ENCODE measurements at regions not wholly inside any gene's neighbourhood (a gene's known extent, or its start where the extent isn't known, plus 50 kb on each side); places are given as distances from the start of the nearest gene placed in this dataset.

GRCh38 chr6:114718716-114719270, 376.0 kb upstream of the HS3ST5 start:
- Mint-ChIP-seq H3K27ac (no peak overlapping the region), H3K4me1 (no peaks in the 10 kb centered on the region), H3K27me3 (ENCODE audit: insufficient read depth, low read depth, poor library complexity) (no peaks in the 10 kb centered on the region), H3K9me3 (no peaks in the 10 kb centered on the region), H3K4me3 (no peak overlapping the region), H3K36me3 (ENCODE audit: low read depth) (no peaks in the 10 kb centered on the region)
- Histone ChIP-seq H3K9me2 (ENCODE audit: insufficient read depth) (no peaks in the 10 kb centered on the region), H3K36me3 (ENCODE audit: insufficient read depth) (no peaks in the 10 kb centered on the region), H3K4me1 (ENCODE audit: insufficient read depth) (no peaks in the 10 kb centered on the region), H2AFZ (peak overlapping the region; percentile 34; the same call in 1 of the 2 replicates), H3K4me2 (no peak overlapping the region), H3F3A (replicated peaks; ENCODE audit: low read depth) (no peaks in the 10 kb centered on the region), H3K27ac (ENCODE audit: low read depth) (no peak overlapping the region), H3K79me2 (replicated peaks; ENCODE audit: insufficient read depth) (no peaks in the 10 kb centered on the region), H3K4me3 (no peak overlapping the region), H3K27me3 (ENCODE audit: insufficient read depth) (no peaks in the 10 kb centered on the region), H4K20me1 (replicated peaks; ENCODE audit: insufficient read depth) (no peaks in the 10 kb centered on the region)
- no peak for DNase-seq (ENCODE audit: low spot score)
- TF ChIP-seq STAT1 (IDR thresholded peaks at IDR 0.05; ENCODE audit: unreplicated experiment), result no peak
- TF ChIP-seq EZH2 (IDR thresholded peaks at IDR 0.05; ENCODE audit: low read depth, unreplicated experiment), result no peak
- no peak for TF ChIP-seq CREB1 (CRISPR knock-in tag; IDR thresholded peaks at IDR 0.05; ENCODE audit: low read depth)
- TF ChIP-seq, protein P1, sequence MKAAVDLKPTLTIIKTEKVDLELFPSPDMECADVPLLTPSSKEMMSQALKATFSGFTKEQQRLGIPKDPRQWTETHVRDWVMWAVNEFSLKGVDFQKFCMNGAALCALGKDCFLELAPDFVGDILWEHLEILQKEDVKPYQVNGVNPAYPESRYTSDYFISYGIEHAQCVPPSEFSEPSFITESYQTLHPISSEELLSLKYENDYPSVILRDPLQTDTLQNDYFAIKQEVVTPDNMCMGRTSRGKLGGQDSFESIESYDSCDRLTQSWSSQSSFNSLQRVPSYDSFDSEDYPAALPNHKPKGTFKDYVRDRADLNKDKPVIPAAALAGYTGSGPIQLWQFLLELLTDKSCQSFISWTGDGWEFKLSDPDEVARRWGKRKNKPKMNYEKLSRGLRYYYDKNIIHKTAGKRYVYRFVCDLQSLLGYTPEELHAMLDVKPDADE (IDR thresholded peaks at IDR 0.05), result no peak
- no peak for TF ChIP-seq POLR2AphosphoS5 (IDR thresholded peaks at IDR 0.05; ENCODE audit: low read depth)
- no peak for ATAC-seq

- Histone ChIP-seq H3K4me3 (no peak overlapping the region), H3K4me1 (ENCODE audit: insufficient read depth) (no peaks in the 10 kb centered on the region), H3K9me2 (ENCODE audit: insufficient read depth) (no peaks in the 10 kb centered on the region), H3K79me2 (replicated peaks; ENCODE audit: insufficient read depth) (no peaks in the 10 kb centered on the region), H3F3A (replicated peaks; ENCODE audit: low read depth) (no peaks in the 10 kb centered on the region), H2AFZ (0 out of 2 replicates have a peak overlapping the region, but pooled peaks have one; percentile 34), H3K27me3 (ENCODE audit: insufficient read depth) (no peaks in the 10 kb centered on the region), H3K27ac (ENCODE audit: low read depth) (no peak overlapping the region), H3K4me2 (no peak overlapping the region), H3K36me3 (ENCODE audit: insufficient read depth) (no peaks in the 10 kb centered on the region), H4K20me1 (replicated peaks; ENCODE audit: insufficient read depth) (no peaks in the 10 kb centered on the region)
- ATAC-seq (no peak), DNase-seq (ENCODE audit: low spot score) (no peak)
- Mint-ChIP-seq H3K4me1 (no peaks in the 10 kb centered on the region), H3K27me3 (ENCODE audit: insufficient read depth, low read depth, poor library complexity) (no peaks in the 10 kb centered on the region), H3K9me3 (no peaks in the 10 kb centered on the region), H3K36me3 (ENCODE audit: low read depth) (no peaks in the 10 kb centered on the region), H3K4me3 (no peak overlapping the region), H3K27ac (no peak overlapping the region)
- no peak for TF ChIP-seq JUNB (IDR thresholded peaks at IDR 0.05; ENCODE audit: unreplicated experiment)
- no peak for TF ChIP-seq EZH2 (IDR thresholded peaks at IDR 0.05; ENCODE audit: low read depth, unreplicated experiment)
- no peak for TF ChIP-seq STAT1 (IDR thresholded peaks at IDR 0.05; ENCODE audit: unreplicated experiment)
- 0 out of 4 replicates have a peak, but pooled peaks of 1 of the 2 experiments have one; percentile 11 for TF ChIP-seq CTCF (conservative IDR thresholded peaks at IDR 0.05; ENCODE audit: low read depth in 2 of 2)
- TF ChIP-seq EZH2phosphoT487 (IDR thresholded peaks at IDR 0.05; ENCODE audit: unreplicated experiment), result no peak
- TF ChIP-seq NANOG (IDR thresholded peaks at IDR 0.05; ENCODE audit: borderline replicate concordance), result no peak
- TF ChIP-seq, protein P1 (IDR thresholded peaks at IDR 0.05), result no peak
Observed at GRCh38 chr6:114718186-114718585, 375.4 kb upstream of the HS3ST5 start.

Data from GM23338 (cell line).